Activated T-helper 1 cell treated with anti-CD3 and anti-CD28 coated beads, Interleukin-12 subunit alpha, Interleukin-12 subunit beta, Interleukin-2, Interleukin-4 antibody, amounts not matched to agents 30 ng/mL and 10 ng/mL and 1 ng/mL, durations not matched to agents 14 hours and 24 hours and 36 hours (primary cell): ENCODE measurements at regions not wholly inside any gene's neighbourhood (a gene's known extent, or its start where the extent isn't known, plus 50 kb on each side); places are given as distances from the start of the nearest gene placed in this dataset.

Experiments used
- DNase-seq: peaks from one replicate; pipeline ENCODE4 v3.0.0; 2021; ENCODE audit warnings: low spot score
- H3K27ac Mint-ChIP-seq: one replicate; pipeline ENCODE4 v1.8.0; 2021; ENCODE audit warnings: mild to moderate bottlenecking, mixed read lengths
- H3K27me3 Mint-ChIP-seq: one replicate; pipeline ENCODE4 v1.8.0; 2022; ENCODE audit warnings: mild to moderate bottlenecking, moderate library complexity, mixed read lengths; ENCODE audit not compliant: insufficient read depth
- H3K36me3 Mint-ChIP-seq: one replicate; pipeline ENCODE4 v1.8.0; 2021; ENCODE audit warnings: low read depth, mixed read lengths
- H3K4me1 Mint-ChIP-seq: one replicate; pipeline ENCODE4 v1.8.0; 2021; ENCODE audit warnings: low read depth, mixed read lengths
- H3K4me3 Mint-ChIP-seq: one replicate; pipeline ENCODE4 v1.8.0; 2021; ENCODE audit warnings: mild to moderate bottlenecking, moderate library complexity, mixed read lengths
- H3K9me3 Mint-ChIP-seq: one replicate; pipeline ENCODE4 v1.8.0; 2021; ENCODE audit warnings: mixed read lengths
- intact Hi-C: fragments of 100-400 bp; cut with micrococcal nuclease; formaldehyde crosslinking; loops from one replicate; pipeline ENCODE4 v1.15.1; 2024

GRCh38 chr13:105957769-105958438, 577.6 kb downstream of the EFNB2 start:
- no peaks in the 10 kb centered on the region for H3K27me3 Mint-ChIP-seq
- intact Hi-C loops: no loop called here
- H3K9me3 Mint-ChIP-seq: no peaks in the 10 kb centered on the region
- no peak overlapping the region for H3K4me3 Mint-ChIP-seq
- no peaks in the 10 kb centered on the region for H3K36me3 Mint-ChIP-seq
- no peaks in the 10 kb centered on the region for H3K4me1 Mint-ChIP-seq
- DNase-seq: no peak
- no peak overlapping the region for H3K27ac Mint-ChIP-seq

- no peak overlapping the region for H3K27ac Mint-ChIP-seq
- H3K4me1 Mint-ChIP-seq: no peaks in the 10 kb centered on the region
- H3K27me3 Mint-ChIP-seq: no peaks in the 10 kb centered on the region
- DNase-seq: no peak
- intact Hi-C loops: no loop called here
- no peak overlapping the region for H3K4me3 Mint-ChIP-seq
- no peaks in the 10 kb centered on the region for H3K36me3 Mint-ChIP-seq
- H3K9me3 Mint-ChIP-seq: no peaks in the 10 kb centered on the region
Measured at GRCh38 chr13:105956921-105957320, 578.5 kb downstream of the EFNB2 start.

GRCh38 chr13:105952973-105953290, 582.5 kb downstream of the EFNB2 start:
- DNase-seq: no peak
- intact Hi-C loops: no loop called here
- no peaks in the 10 kb centered on the region for H3K27me3 Mint-ChIP-seq
- H3K4me3 Mint-ChIP-seq: no peak overlapping the region
- no peaks in the 10 kb centered on the region for H3K36me3 Mint-ChIP-seq
- H3K9me3 Mint-ChIP-seq: no peaks in the 10 kb centered on the region
- no peak overlapping the region for H3K27ac Mint-ChIP-seq
- H3K4me1 Mint-ChIP-seq: no peaks in the 10 kb centered on the region

- no peak for DNase-seq
- H3K36me3 Mint-ChIP-seq: no peaks in the 10 kb centered on the region
- intact Hi-C loops: no loop called here
- H3K9me3 Mint-ChIP-seq: no peaks in the 10 kb centered on the region
- H3K4me3 Mint-ChIP-seq: no peak overlapping the region
- H3K27me3 Mint-ChIP-seq: no peaks in the 10 kb centered on the region
- no peaks in the 10 kb centered on the region for H3K4me1 Mint-ChIP-seq
- no peak overlapping the region for H3K27ac Mint-ChIP-seq
Measured at GRCh38 chr13:105952233-105952972, 583.1 kb downstream of the EFNB2 start.

GRCh38 chr13:105948143-105948542, 587.3 kb downstream of the EFNB2 start:
- Mint-ChIP-seq H3K36me3 (no peaks in the 10 kb centered on the region), H3K27ac (no peak overlapping the region)

GRCh38 chr13:105940882-105941281, 594.6 kb downstream of the EFNB2 start:
- H3K27me3 Mint-ChIP-seq: no peaks in the 10 kb centered on the region
- H3K4me1 Mint-ChIP-seq: no peaks in the 10 kb centered on the region
- no peaks in the 10 kb centered on the region for H3K36me3 Mint-ChIP-seq
- peaks cover 4% of the 10 kb centered on the region for H3K9me3 Mint-ChIP-seq
- H3K4me3 Mint-ChIP-seq: no peak overlapping the region
- intact Hi-C loops: no loop called here
- H3K27ac Mint-ChIP-seq: no peak overlapping the region
- DNase-seq: no peak

More at GRCh38 chr13:105948143-105948542, 587.3 kb downstream of the EFNB2 start:
- no peaks in the 10 kb centered on the region for H3K27me3 Mint-ChIP-seq
- intact Hi-C loops: no loop called here
- no peak overlapping the region for H3K4me3 Mint-ChIP-seq
- DNase-seq: no peak
- no peaks in the 10 kb centered on the region for H3K9me3 Mint-ChIP-seq
- no peaks in the 10 kb centered on the region for H3K4me1 Mint-ChIP-seq

- no peak for DNase-seq
- H3K27me3 Mint-ChIP-seq: no peaks in the 10 kb centered on the region
- no peak overlapping the region for H3K27ac Mint-ChIP-seq
- peaks cover 4% of the 10 kb centered on the region for H3K9me3 Mint-ChIP-seq
- H3K4me3 Mint-ChIP-seq: no peak overlapping the region
- intact Hi-C loops: no loop called here
- no peaks in the 10 kb centered on the region for H3K4me1 Mint-ChIP-seq
- no peaks in the 10 kb centered on the region for H3K36me3 Mint-ChIP-seq
Measured at GRCh38 chr13:105937451-105937850, 598.0 kb downstream of the EFNB2 start.

- H3K27me3 Mint-ChIP-seq: no peaks in the 10 kb centered on the region
- no peak for DNase-seq
- H3K27ac Mint-ChIP-seq: no peak overlapping the region
- H3K9me3 Mint-ChIP-seq: peaks cover 4% of the 10 kb centered on the region
- no peaks in the 10 kb centered on the region for H3K36me3 Mint-ChIP-seq
- H3K4me1 Mint-ChIP-seq: no peaks in the 10 kb centered on the region
- intact Hi-C loops: no loop called here
- no peak overlapping the region for H3K4me3 Mint-ChIP-seq
Measured at GRCh38 chr13:105936816-105937215, 598.6 kb downstream of the EFNB2 start.

- no peaks in the 10 kb centered on the region for H3K9me3 Mint-ChIP-seq
- H3K27me3 Mint-ChIP-seq: peaks cover 2% of the 10 kb centered on the region
- H3K36me3 Mint-ChIP-seq: no peaks in the 10 kb centered on the region
- DNase-seq: no peak
- no peak overlapping the region for H3K4me3 Mint-ChIP-seq
- H3K27ac Mint-ChIP-seq: no peak overlapping the region
- no peaks in the 10 kb centered on the region for H3K4me1 Mint-ChIP-seq
- intact Hi-C loops: no loop called here
Measured at GRCh38 chr13:105929505-105929904, 606.0 kb downstream of the EFNB2 start.

- no peak for DNase-seq
- Mint-ChIP-seq H3K27me3 (peaks cover 2% of the 10 kb centered on the region), H3K9me3 (no peaks in the 10 kb centered on the region), H3K27ac (no peak overlapping the region), H3K36me3 (no peaks in the 10 kb centered on the region), H3K4me3 (no peak overlapping the region), H3K4me1 (no peaks in the 10 kb centered on the region)
- intact Hi-C loops: no loop called here
Measured at GRCh38 chr13:105928901-105929300, 606.6 kb downstream of the EFNB2 start.

- no peak overlapping the region for H3K4me3 Mint-ChIP-seq
- H3K36me3 Mint-ChIP-seq: no peaks in the 10 kb centered on the region
- H3K4me1 Mint-ChIP-seq: no peaks in the 10 kb centered on the region
- DNase-seq: no peak
- intact Hi-C loops: no loop called here
- no peak overlapping the region for H3K27ac Mint-ChIP-seq
- peaks cover 2% of the 10 kb centered on the region for H3K27me3 Mint-ChIP-seq
- H3K9me3 Mint-ChIP-seq: no peaks in the 10 kb centered on the region
Measured at GRCh38 chr13:105928048-105928447, 607.4 kb downstream of the EFNB2 start.

- no peak for DNase-seq
- H3K27me3 Mint-ChIP-seq: peaks cover 2% of the 10 kb centered on the region
- intact Hi-C loops: no loop called here
- no peaks in the 10 kb centered on the region for H3K9me3 Mint-ChIP-seq
- H3K27ac Mint-ChIP-seq: no peak overlapping the region
- H3K36me3 Mint-ChIP-seq: no peaks in the 10 kb centered on the region
- no peak overlapping the region for H3K4me3 Mint-ChIP-seq
- H3K4me1 Mint-ChIP-seq: no peaks in the 10 kb centered on the region
Measured at GRCh38 chr13:105925496-105925895, 610.0 kb downstream of the EFNB2 start.

- no peak for DNase-seq
- Mint-ChIP-seq H3K4me1 (no peaks in the 10 kb centered on the region), H3K9me3 (no peaks in the 10 kb centered on the region), H3K4me3 (no peak overlapping the region), H3K36me3 (no peaks in the 10 kb centered on the region), H3K27me3 (peaks cover 2% of the 10 kb centered on the region), H3K27ac (no peak overlapping the region)
- intact Hi-C loops: no loop called here
Measured at GRCh38 chr13:105921711-105922110, 613.8 kb downstream of the EFNB2 start.
